ENCODE measurements at regions not wholly inside any gene's neighbourhood (a gene's known extent, or its start where the extent isn't known, plus 50 kb on each side); places are given as distances from the start of the nearest gene placed in this dataset.

- no peak for DNase-seq
These were observed 431.0 kb downstream of the ENC1 start for GRCh38 chr5:74209571-74209970.

DNA sequence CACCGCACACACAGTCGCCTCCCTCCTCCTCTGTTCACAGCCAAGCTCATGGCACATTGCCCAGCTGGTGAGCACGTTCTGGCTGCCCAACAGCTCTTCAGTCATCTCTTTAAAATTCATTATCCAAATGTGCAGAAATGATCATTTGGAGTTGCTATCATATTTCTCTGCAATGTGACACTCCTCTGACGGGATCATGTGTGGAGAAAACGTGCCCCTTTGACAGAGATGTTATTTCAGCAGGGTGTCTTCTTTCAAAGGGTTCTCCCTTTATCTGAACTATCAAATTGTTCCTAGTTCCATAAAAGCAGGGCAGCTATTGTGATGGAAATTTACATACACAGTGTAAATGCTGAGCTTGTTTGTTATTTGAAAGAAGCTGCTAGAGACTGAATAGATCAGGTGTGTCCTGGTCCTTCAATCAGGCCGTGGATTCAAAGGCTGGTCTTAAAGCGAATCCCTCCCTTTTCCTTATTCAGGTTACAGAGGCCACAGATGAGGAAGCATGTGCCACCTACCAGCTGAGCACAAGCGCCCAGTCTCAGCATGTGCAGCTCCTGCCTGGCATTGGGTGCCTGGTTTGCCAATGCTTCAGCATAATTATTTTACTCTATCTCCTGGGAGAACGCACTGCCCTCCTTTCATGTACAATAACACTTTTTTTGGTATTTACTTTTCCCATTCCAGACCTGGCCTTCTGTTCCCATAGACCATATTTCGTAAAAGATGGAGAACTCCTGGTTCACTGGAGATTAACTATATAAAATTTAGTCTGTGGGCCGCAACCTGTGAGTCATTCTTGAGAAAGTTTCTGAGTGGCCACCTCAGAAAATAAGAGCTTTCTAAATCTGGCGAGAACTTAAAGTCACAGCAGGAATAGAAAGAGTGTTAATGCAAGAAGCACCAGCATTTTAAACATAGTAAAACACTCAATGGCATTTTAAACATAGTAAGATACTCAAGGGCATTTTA lies 433.7 kb downstream of the ENC1 start:
- DNase-seq, result no peak

DNA sequence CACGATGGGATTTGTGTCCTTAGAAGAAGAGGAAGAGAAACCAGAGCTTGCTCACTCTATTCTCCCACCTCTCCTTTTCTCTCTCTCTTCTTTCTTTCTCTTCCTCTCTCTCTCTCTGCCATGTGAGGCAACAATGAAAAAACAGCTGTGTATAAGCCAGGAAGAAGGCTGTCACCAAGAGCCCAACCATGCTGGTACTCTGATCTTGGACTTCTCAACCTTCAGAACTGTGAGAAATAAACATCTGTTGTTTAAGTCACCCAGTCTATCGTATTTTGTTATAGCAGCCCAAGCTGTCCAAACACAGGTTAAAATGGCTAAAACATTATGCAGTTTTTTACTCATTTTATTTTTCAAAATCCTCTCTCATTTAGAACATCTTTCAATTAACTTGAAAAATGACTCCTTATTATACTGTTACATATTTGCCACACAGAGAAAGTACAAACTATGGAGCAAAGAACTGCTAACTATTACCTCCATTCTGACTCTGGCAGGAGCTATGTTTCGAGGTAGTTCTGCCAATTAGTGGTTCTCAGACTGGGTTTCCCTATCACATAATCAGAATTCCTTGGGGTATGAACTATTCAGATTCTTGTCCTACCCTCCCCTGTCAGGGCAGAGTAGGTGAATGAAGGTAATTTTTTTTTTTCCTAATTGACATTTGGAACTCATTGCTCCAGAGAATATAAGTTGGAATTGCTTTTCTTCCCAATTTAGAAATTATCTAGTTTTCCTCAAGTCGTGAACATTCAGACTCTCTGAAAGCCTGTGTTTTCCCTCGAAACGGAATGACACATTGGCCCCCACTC lies 434.6 kb downstream of the ENC1 start:
- no peak for DNase-seq

DNA sequence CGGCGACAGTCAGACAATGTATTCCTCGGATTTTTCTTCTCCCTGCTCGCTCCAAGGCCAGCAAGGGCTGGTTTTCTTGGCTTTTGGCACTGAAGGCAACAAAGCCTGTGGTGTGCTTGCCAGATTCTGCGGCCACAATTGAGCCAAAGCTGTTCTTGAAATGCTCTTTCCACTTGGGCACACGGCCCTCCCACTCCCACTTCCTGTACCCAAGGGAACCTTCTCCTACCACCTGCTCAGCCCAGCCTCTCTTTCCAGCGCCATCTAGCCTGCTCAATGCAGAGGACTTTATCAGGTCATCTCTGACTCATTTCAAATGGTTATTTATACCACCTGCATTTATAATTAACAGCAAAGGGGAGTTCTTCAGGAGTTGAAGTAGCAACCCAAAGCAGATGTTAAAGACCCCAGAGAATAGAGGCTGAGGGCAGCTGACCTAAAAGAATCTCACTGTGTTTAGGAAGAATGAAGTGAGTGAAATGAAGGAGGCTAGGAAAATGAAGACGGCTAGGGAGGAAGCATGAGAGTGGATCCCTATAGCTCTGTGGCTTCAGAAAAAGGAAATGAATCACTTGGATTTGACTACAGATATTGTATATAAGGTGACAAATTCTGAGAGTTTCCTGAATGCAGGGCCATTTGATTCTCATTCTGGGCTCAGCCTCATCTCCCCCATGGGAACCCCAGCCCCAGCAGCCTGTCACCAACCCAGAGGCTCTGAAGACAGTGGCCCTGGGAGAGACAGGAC lies 439.0 kb downstream of the ENC1 start:
- DNase-seq, result no peak

DNA sequence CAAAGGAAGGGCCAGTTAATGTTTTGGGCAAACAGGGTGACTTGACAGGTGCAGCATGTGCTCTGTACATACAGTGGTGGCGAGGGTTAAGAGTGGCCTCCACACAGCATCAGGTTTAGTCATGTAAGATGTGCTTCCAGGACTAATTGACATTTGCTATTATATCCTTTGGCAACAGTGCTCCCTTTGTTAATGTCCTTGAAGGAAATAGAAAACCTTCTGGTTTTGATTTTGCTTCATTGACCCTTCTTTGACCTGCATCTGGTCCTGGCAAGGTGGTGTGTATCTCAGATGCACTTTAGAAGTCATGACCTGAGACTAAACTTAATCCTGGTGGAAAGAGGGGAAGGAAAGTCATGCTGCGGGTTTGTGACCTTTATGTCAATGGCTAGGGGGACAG lies 440.0 kb downstream of the ENC1 start:
- DNase-seq, result no peak

GRCh38 chr5:74199436-74200210 lies 440.9 kb downstream of the ENC1 start:
- no peak for DNase-seq

- DNase-seq, result no peak
These were observed 441.5 kb downstream of the ENC1 start for GRCh38 chr5:74199005-74199404.

DNA sequence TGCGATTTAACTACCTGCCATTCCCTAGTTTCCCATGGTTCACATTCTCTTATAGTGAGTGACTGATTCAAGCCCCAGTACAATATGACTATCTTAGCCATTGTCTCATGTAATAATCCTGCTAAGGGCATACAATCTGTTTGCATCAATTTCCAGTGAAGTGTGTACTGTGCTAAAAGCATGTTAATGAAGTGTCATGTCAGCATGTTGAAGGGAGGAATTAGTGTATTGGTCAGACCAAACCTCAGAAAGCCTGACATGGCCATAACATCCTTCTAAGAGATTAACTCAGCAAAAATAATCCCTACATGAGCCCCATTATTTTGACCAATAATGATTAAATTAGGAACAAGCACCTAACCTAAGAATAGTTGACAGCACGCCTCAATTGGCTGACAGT lies 442.4 kb downstream of the ENC1 start:
- no peak for DNase-seq

GRCh38 chr5:74196233-74196632 lies 444.3 kb downstream of the ENC1 start:
- DNase-seq, result no peak

DNA sequence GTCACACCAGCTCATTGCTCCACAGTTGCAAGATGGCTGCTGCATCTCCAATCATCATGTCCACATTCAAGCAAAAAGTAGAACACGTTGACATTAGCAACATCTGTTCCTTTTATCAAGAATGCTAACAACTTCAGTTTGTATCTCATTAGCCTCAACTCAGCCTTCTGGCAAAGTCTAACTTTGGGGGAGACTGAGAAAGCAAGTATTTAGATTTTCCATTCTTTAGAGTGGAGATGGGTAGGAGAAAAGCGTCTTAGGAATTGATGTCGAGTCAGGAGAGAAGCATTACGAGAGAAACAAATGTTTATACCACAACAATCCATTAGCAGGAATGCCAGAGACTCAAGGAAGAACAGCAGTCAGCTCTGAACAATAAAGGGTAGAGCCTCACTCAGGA lies 446.3 kb downstream of the ENC1 start:
- DNase-seq, result no peak

GRCh38 chr5:74192606-74193299 lies 447.8 kb downstream of the ENC1 start:
- DNase-seq, result no peak

DNA sequence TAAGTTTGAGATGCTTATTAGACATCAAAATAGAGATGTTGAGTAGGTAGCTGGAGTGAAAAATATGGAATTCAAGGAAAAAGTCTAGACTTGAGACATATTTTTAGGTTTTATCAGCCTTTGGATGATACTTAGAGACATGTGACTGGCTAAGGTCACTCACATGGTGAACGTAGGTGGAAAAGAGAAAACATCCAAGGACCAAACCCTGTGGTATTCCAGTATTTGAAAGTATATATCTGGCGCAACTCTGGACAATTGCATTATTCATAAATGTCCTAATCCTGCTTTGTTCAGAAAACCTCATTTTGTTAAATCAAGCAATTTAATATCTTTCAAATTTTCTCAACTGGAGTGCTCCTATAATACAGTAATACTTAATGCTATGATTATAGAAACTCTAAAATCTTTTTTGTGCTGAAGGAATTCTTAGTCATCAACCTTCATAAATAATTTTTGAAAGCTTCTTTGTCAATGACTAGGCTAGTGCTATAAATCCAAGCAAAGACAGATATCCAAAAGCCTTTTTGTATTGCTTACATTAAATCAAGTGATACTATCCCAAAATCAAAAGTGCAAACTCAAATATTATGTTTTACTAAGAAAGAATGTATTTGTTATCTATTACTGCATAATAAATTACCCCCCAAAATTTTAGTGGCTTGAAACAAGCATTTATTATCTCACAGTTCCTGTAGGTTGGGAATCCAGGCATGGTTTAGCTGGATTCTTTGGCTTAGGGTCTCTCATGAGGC lies 452.0 kb downstream of the ENC1 start:
- no peak for DNase-seq

DNA sequence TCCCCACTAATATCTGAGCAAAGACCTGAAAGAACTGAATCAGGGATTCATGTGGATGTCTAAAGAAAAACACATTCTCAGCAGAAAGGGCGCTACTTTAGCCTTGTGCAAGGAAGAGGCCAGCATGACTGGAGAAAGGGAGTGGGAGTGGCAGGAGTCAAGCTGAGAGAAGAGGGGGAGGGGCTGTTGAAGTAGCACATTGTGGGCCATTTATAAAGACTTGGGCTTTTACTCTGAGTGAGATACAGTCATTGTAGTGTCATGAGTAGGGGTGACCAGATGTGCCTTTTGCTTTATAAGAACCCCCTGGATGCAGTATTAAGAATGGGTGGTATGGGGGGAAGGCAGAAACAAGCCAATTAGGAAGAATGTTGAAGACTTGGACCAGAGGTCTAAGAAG lies 452.8 kb downstream of the ENC1 start:
- no peak for DNase-seq

- DNase-seq, result no peak
These were observed 453.9 kb downstream of the ENC1 start for GRCh38 chr5:74186356-74187315.

DNA sequence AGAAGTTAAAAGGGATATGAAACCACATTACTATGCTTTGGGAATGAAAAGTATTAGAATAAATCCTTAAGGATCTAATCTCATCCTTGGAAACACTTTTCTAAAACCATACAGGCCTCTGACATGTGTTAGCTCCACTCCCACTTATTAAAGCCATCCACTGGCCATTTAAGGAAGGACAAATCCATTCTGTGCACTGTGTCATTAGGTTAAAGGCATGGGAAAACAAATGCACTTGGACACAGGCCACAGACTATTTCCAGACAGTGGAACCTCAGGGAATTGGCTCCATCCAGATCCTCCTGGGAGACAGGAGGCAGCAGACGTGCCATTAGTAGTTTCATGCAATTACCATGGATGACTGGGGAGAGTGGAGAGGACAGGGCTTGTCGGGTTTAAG lies 454.9 kb downstream of the ENC1 start:
- DNase-seq, result no peak

GRCh38 chr5:74184649-74185048 lies 455.9 kb downstream of the ENC1 start:
- no peak for DNase-seq

DNA sequence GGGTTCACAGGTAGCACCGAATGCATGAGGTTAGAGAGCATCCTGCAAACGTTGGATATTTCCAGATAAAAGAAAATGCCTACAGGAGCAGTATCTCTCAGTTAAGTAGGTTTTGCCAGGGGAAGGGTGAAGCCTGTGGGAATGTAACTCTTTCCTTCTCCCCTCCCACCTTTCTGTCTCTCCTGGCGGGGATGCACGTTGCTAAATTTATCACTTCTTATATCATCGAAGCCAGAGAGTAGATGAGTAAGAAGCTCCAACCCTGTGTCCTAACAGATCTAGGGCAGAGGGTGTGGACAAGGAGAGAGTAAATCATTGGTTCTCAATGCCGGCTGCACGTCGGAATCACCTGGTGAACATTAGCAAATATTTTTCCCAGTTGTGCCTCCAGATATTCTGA lies 457.5 kb downstream of the ENC1 start:
- no peak for DNase-seq

DNA sequence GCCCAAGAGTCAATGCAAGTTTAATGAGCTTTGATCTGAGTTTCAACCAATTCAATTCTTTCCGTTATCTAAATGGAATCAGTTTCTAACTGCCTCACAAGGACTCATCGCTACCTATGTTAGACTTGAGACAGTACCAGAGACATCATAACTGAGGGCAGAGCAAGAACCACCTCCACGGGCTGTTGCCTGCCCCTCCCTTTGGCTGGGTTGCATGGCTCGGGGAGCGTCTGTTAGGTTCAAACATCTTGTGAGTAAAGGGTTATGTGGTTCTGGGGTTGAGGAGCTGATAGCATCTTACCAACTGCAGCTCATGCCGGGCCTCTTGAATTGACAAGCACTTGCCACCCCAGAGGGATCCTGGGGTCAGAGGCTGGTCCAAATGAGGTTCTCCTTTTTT lies 457.9 kb downstream of the ENC1 start:
- no peak for DNase-seq

GRCh38 chr5:74179701-74180100 lies 460.8 kb downstream of the ENC1 start:
- DNase-seq, result no peak

DNA sequence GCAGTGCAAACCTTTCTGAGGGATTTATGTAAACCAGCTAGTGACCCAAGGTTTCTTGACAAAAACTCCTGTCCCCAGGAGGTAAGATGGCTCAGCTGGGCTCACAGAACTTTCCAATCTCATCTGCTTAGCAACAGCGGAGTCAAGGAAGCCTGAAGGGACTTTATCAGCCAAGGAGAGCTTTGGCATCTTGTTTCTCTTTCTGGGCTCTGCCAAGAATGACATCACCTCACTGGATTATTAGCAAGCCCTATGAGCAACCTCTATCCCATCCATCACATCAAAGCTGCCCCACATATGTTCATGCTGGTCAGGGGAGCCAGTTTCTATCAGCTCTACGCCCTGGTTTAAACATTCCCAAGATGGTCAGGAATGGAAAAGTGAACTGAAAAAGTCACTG lies 461.3 kb downstream of the ENC1 start:
- no peak for DNase-seq
